ENCODE measurements at regions not wholly inside any gene's neighbourhood (a gene's known extent, or its start where the extent isn't known, plus 50 kb on each side); places are given as distances from the start of the nearest gene placed in this dataset.
"Not testable (repeated sequence)": the region's sequence is repeated elsewhere in the genome, so short reads cannot be mapped to it uniquely, and the experiment has no call there.

GRCh38 chr10:8149991-8150390, 95.5 kb downstream of the GATA3 start:
- H3K27ac ChIP-seq (ENCODE audit: low read depth in 2 of 2, low read length in 1 of 2): no peak overlapping the region
- no peak overlapping the region for H3K4me3 ChIP-seq (ENCODE audit: low read depth in 1 of 2, low read length in 2 of 2)
- no peaks in the 10 kb centered on the region for H3K4me1 ChIP-seq (ENCODE audit: control insufficient read depth in 2 of 2, insufficient read depth in 2 of 2, low read length in 1 of 2)
- no peaks in the 10 kb centered on the region for H3K9me3 ChIP-seq (ENCODE audit: control insufficient read depth in 2 of 2, insufficient read depth in 1 of 2, low read depth in 1 of 2, low read length in 1 of 2)
- peaks cover 0 to 2% of the 10 kb centered on the region in 2 donors for H3K27me3 ChIP-seq (ENCODE audit: control insufficient read depth in 1 of 2, insufficient read depth in 2 of 2, low read length in 2 of 2)
- no peaks in the 10 kb centered on the region for H3K36me3 ChIP-seq (ENCODE audit: control insufficient read depth in 2 of 2, insufficient read depth in 2 of 2, low read length in 1 of 2)
- 86 to 88% methylated on average over 12 of the region's 12 CpGs for WGBS, 2 donors

GRCh38 chr10:8150401-8150905, 96.0 kb downstream of the GATA3 start:
- Histone ChIP-seq H3K9me3 (ENCODE audit: control insufficient read depth in 2 of 2, insufficient read depth in 1 of 2, low read depth in 1 of 2, low read length in 1 of 2) (no peaks in the 10 kb centered on the region), H3K36me3 (ENCODE audit: control insufficient read depth in 2 of 2, insufficient read depth in 2 of 2, low read length in 1 of 2) (no peaks in the 10 kb centered on the region), H3K27me3 (ENCODE audit: control insufficient read depth in 1 of 2, insufficient read depth in 2 of 2, low read length in 2 of 2) (peaks cover 0 to 2% of the 10 kb centered on the region in 2 donors), H3K27ac (ENCODE audit: low read depth in 2 of 2, low read length in 1 of 2) (no peak overlapping the region), H3K4me3 (ENCODE audit: low read depth in 1 of 2, low read length in 2 of 2) (no peak overlapping the region), H3K4me1 (ENCODE audit: control insufficient read depth in 2 of 2, insufficient read depth in 2 of 2, low read length in 1 of 2) (no peaks in the 10 kb centered on the region)
- 57 to 62% methylated on average over 7 of the region's 7 CpGs for WGBS, 2 donors

GRCh38 chr10:8151086-8151485, 96.6 kb downstream of the GATA3 start:
- no peak overlapping the region for H3K4me3 ChIP-seq (ENCODE audit: low read depth in 1 of 2, low read length in 2 of 2)
- WGBS, 2 donors: 58 to 68% methylated on average over 4 of the region's 4 CpGs
- H3K9me3 ChIP-seq (ENCODE audit: control insufficient read depth in 2 of 2, insufficient read depth in 1 of 2, low read depth in 1 of 2, low read length in 1 of 2): no peaks in the 10 kb centered on the region
- H3K4me1 ChIP-seq (ENCODE audit: control insufficient read depth in 2 of 2, insufficient read depth in 2 of 2, low read length in 1 of 2): no peaks in the 10 kb centered on the region
- H3K27me3 ChIP-seq (ENCODE audit: control insufficient read depth in 1 of 2, insufficient read depth in 2 of 2, low read length in 2 of 2): peaks cover 0 to 2% of the 10 kb centered on the region in 2 donors
- no peak overlapping the region for H3K27ac ChIP-seq (ENCODE audit: low read depth in 2 of 2, low read length in 1 of 2)
- no peaks in the 10 kb centered on the region for H3K36me3 ChIP-seq (ENCODE audit: control insufficient read depth in 2 of 2, insufficient read depth in 2 of 2, low read length in 1 of 2)

DNA sequence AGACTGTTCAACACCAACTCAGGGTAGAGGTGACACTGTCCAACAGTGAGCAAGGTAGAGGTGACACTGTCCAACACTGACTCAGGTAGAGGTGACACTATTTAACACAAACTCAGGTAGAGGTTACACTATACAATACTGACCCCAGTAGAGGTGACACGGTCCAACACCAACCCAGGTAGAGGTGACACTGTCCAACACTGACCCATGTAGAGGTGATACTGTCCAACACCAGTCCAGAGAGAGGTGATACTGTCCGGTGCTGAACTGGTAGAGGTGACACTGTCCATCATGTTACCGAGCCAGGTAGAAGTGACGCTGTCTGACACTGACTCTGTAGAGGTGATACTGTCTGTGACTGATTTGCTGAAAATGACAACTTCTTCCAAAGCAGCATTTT, 102.4 kb downstream of the GATA3 start:
- Histone ChIP-seq H3K36me3 (ENCODE audit: control insufficient read depth in 2 of 2, insufficient read depth in 2 of 2, low read length in 1 of 2) (no peaks in the 10 kb centered on the region), H3K4me3 (ENCODE audit: low read depth in 1 of 2, low read length in 2 of 2) (no peak overlapping the region), H3K4me1 (ENCODE audit: control insufficient read depth in 2 of 2, insufficient read depth in 2 of 2, low read length in 1 of 2) (no peaks in the 10 kb centered on the region), H3K27ac (ENCODE audit: low read depth in 2 of 2, low read length in 1 of 2) (no peak overlapping the region), H3K27me3 (ENCODE audit: control insufficient read depth in 1 of 2, insufficient read depth in 2 of 2, low read length in 2 of 2) (no peaks in the 10 kb centered on the region), H3K9me3 (ENCODE audit: control insufficient read depth in 2 of 2, insufficient read depth in 1 of 2, low read depth in 1 of 2, low read length in 1 of 2) (no peaks in the 10 kb centered on the region)
- 94% methylated on average over 4 of the region's 4 CpGs for WGBS, 2 donors

DNA sequence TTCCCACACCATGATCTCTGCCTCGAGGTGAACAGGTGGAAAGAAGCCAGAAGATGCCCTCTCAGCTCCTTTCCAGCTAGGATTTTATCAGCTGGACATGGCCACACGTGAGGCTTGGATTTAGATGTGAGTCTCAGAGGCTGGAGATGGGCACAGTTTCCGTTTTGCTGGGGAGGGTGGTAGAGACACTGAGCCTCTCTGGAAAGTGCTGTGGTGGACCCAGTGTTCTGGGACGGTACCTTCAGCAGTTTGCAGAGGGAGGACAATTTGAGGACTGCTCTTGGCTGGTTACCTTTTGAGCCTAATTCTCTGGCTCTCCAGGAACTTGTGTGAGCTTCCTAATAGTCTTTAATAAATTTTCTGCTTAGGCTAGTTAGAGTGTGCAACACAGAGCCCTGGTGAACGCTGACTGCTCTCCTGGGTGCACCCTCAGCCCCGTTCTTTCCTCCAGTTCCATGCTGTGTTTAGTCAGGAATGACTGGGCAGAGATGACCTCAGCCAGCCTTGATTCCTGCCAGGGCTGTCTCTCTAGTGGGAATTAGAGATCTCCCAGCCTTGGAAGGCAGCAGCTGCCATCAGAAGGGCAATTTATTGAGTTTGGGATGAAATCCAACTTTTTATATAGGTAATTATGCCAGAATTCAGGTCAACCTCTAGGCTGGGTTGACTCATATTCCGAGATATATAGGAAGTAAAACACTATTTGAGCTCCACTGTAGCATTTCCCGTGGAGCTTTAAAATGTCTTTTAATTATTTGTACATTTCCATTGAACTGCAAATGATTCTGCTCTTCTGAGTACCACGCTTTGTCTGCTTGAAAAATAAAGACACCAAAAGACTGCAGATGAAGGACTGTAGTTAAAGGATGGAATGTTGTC, 103.9 kb downstream of the GATA3 start:
- WGBS, 2 donors: 47 to 57% methylated on average over 9 of the region's 9 CpGs
- H3K4me3 ChIP-seq (ENCODE audit: low read depth in 1 of 2, low read length in 2 of 2): no peak overlapping the region
- no peaks in the 10 kb centered on the region for H3K4me1 ChIP-seq (ENCODE audit: control insufficient read depth in 2 of 2, insufficient read depth in 2 of 2, low read length in 1 of 2)
- no peaks in the 10 kb centered on the region for H3K36me3 ChIP-seq (ENCODE audit: control insufficient read depth in 2 of 2, insufficient read depth in 2 of 2, low read length in 1 of 2)
- no peaks in the 10 kb centered on the region for H3K27me3 ChIP-seq (ENCODE audit: control insufficient read depth in 1 of 2, insufficient read depth in 2 of 2, low read length in 2 of 2)
- no peaks in the 10 kb centered on the region for H3K9me3 ChIP-seq (ENCODE audit: control insufficient read depth in 2 of 2, insufficient read depth in 1 of 2, low read depth in 1 of 2, low read length in 1 of 2)
- H3K27ac ChIP-seq (ENCODE audit: low read depth in 2 of 2, low read length in 1 of 2): no peak overlapping the region

DNA sequence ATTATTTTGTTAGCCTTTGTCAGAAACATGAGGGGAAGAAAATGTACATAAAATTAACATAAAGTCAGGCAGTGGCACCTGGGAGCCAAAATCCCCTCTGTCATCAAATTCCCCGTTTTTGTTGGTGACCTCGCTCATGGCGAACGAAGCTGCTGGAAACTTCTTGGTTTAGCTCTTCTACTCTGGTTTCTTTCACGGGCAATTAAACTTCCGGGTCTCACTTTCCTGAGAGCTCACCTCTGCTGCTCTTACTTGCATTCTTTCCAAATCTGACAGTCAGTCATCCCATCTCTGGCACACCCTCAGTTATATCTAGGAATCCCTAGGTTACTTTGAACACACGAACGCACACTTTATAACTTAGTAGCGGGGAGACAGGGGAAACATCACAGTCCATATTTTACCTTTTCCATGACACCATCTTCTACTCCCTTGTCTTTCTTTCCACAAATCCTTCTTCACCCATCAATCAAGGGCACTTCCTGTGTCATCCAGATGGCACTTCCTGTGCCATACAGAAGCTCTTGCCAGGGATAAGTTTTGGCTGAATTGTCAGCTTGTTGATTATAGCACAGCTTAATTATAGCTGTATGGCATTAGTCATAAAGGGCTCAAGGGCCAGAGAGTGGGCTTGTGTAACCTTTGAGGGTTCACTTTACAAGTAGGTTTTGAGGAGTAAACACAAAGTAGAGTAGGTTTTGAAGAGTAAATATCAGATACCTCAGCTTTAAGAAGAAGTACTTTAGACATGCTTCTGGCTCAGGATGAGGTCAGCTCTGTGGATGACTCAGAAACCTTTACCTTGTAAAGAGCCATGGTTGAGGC, 105.1 kb downstream of the GATA3 start:
- H3K9me3 ChIP-seq (ENCODE audit: control insufficient read depth in 2 of 2, insufficient read depth in 1 of 2, low read depth in 1 of 2, low read length in 1 of 2): no peaks in the 10 kb centered on the region
- no peaks in the 10 kb centered on the region for H3K4me1 ChIP-seq (ENCODE audit: control insufficient read depth in 2 of 2, insufficient read depth in 2 of 2, low read length in 1 of 2)
- 86 to 87% methylated on average over 9 of the region's 9 CpGs for WGBS, 2 donors
- no peaks in the 10 kb centered on the region for H3K36me3 ChIP-seq (ENCODE audit: control insufficient read depth in 2 of 2, insufficient read depth in 2 of 2, low read length in 1 of 2)
- H3K27ac ChIP-seq (ENCODE audit: low read depth in 2 of 2, low read length in 1 of 2): no peak overlapping the region
- peaks cover 0 to 2% of the 10 kb centered on the region in 2 donors for H3K27me3 ChIP-seq (ENCODE audit: control insufficient read depth in 1 of 2, insufficient read depth in 2 of 2, low read length in 2 of 2)
- no peak overlapping the region for H3K4me3 ChIP-seq (ENCODE audit: low read depth in 1 of 2, low read length in 2 of 2)

- Histone ChIP-seq H3K27ac (ENCODE audit: low read depth in 2 of 2, low read length in 1 of 2) (no peak overlapping the region), H3K4me3 (ENCODE audit: low read depth in 1 of 2, low read length in 2 of 2) (no peak overlapping the region), H3K36me3 (ENCODE audit: control insufficient read depth in 2 of 2, insufficient read depth in 2 of 2, low read length in 1 of 2) (no peaks in the 10 kb centered on the region), H3K27me3 (ENCODE audit: control insufficient read depth in 1 of 2, insufficient read depth in 2 of 2, low read length in 2 of 2) (peaks cover 0 to 2% of the 10 kb centered on the region in 2 donors), H3K4me1 (ENCODE audit: control insufficient read depth in 2 of 2, insufficient read depth in 2 of 2, low read length in 1 of 2) (no peaks in the 10 kb centered on the region), H3K9me3 (ENCODE audit: control insufficient read depth in 2 of 2, insufficient read depth in 1 of 2, low read depth in 1 of 2, low read length in 1 of 2) (no peaks in the 10 kb centered on the region)
- 57 to 67% methylated on average over 2 of the region's 2 CpGs for WGBS, 2 donors
These were observed 109.3 kb downstream of the GATA3 start for GRCh38 chr10:8163824-8164223.

DNA sequence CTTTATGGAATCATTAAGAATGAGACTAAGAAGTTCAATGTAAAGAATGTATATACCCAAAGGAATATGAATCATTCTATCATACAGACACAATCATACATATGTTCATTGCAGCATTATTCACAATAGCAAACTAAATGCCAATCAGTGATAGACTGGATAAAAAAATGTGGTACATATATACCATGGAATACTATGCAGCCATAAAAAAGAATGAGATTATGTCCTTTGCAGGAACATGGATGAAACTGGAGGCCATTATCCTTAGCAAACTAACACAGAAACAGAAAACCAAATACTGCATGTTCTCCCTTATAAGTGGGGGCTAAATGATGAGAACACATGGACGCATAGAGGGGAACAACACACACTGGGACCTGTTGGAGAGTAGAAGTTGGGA, 110.2 kb downstream of the GATA3 start:
- not testable (repeated sequence) for H3K9me3 ChIP-seq (ENCODE audit: control insufficient read depth in 2 of 2, insufficient read depth in 1 of 2, low read depth in 1 of 2, low read length in 1 of 2); H3K27ac ChIP-seq (ENCODE audit: low read depth in 2 of 2, low read length in 1 of 2); H3K36me3 ChIP-seq (ENCODE audit: control insufficient read depth in 2 of 2, insufficient read depth in 2 of 2, low read length in 1 of 2); H3K4me3 ChIP-seq (ENCODE audit: low read depth in 1 of 2, low read length in 2 of 2); H3K27me3 ChIP-seq (ENCODE audit: control insufficient read depth in 1 of 2, insufficient read depth in 2 of 2, low read length in 2 of 2); H3K4me1 ChIP-seq (ENCODE audit: control insufficient read depth in 2 of 2, insufficient read depth in 2 of 2, low read length in 1 of 2)
- WGBS, 2 donors: 93 to 98% methylated on average over 1 of the region's 1 CpG

GRCh38 chr10:8168836-8169235, 114.3 kb downstream of the GATA3 start:
- Histone ChIP-seq H3K27me3 (ENCODE audit: control insufficient read depth in 1 of 2, insufficient read depth in 2 of 2, low read length in 2 of 2) (peaks cover 0 to 2% of the 10 kb centered on the region in 2 donors), H3K36me3 (ENCODE audit: control insufficient read depth in 2 of 2, insufficient read depth in 2 of 2, low read length in 1 of 2) (no peaks in the 10 kb centered on the region), H3K4me1 (ENCODE audit: control insufficient read depth in 2 of 2, insufficient read depth in 2 of 2, low read length in 1 of 2) (no peaks in the 10 kb centered on the region), H3K9me3 (ENCODE audit: control insufficient read depth in 2 of 2, insufficient read depth in 1 of 2, low read depth in 1 of 2, low read length in 1 of 2) (peaks cover 0 to 8% of the 10 kb centered on the region in 2 donors), H3K27ac (ENCODE audit: low read depth in 2 of 2, low read length in 1 of 2) (no peak overlapping the region), H3K4me3 (ENCODE audit: low read depth in 1 of 2, low read length in 2 of 2) (no peak overlapping the region)

All from esophagus (tissue), 2 donors.